HEK293T (cell line): ENCODE measurements at regions not wholly inside any gene's neighbourhood (a gene's known extent, or its start where the extent isn't known, plus 50 kb on each side); places are given as distances from the start of the nearest gene placed in this dataset.

Experiments
- CTCF ChIA-PET: fragments of 350-600 bp; formaldehyde crosslinking; extraction: SDS; loops from one replicate; lab custom pipeline; 2021; ENCODE audit warnings: antibody characterized with exemption, inconsistent platforms; lab: Yijun Ruan, JAX
- POLR2A ChIA-PET: fragments of 350-600 bp; formaldehyde crosslinking; extraction: SDS; loops from one replicate; lab custom pipeline; 2020; ENCODE audit warnings: antibody characterized with exemption, inconsistent platforms; lab: Yijun Ruan, JAX
- DNase-seq: peaks from one replicate; pipeline ENCODE4 v3.0.0; 2012; ENCODE audit warnings: mixed read lengths; ENCODE audit errors: extremely low spot score
- ARNT ChIP-seq: fragments of 450-650 bp; IDR thresholded peaks from 2 replicates; pipeline ENCODE4 v1.6.1; 2017; ENCODE audit warnings: mild to moderate bottlenecking
- BHLHE40 ChIP-seq: fragments of 450-650 bp; IDR thresholded peaks from 2 replicates; pipeline ENCODE4 v1.6.1; 2016; ENCODE audit warnings: mild to moderate bottlenecking, moderate library complexity, borderline replicate concordance
- CTBP1 ChIP-seq: fragments of 450-650 bp; IDR thresholded peaks from 2 replicates; pipeline ENCODE4 v1.6.1; 2016; ENCODE audit warnings: borderline replicate concordance
- ELF4 ChIP-seq: fragments of 450-650 bp; IDR thresholded peaks from 2 replicates; pipeline ENCODE4 v1.6.1; 2017; ENCODE audit warnings: antibody characterized with exemption
- FOXA1 ChIP-seq: fragments of 450-650 bp; IDR thresholded peaks from 2 replicates; pipeline ENCODE4 v1.6.1; 2016; ENCODE audit warnings: mild to moderate bottlenecking
- FOXK2 ChIP-seq: fragments of 450-650 bp; IDR thresholded peaks from 2 replicates; pipeline ENCODE4 v1.6.1; 2016; ENCODE audit warnings: mild to moderate bottlenecking
- FOXM1 ChIP-seq: fragments of 450-650 bp; IDR thresholded peaks from 2 replicates; pipeline ENCODE4 v1.6.1; 2017; ENCODE audit warnings: mild to moderate bottlenecking, borderline replicate concordance
- HDGF ChIP-seq: fragments of 450-650 bp; IDR thresholded peaks from 2 replicates; pipeline ENCODE4 v1.6.1; 2017; ENCODE audit warnings: antibody characterized with exemption, borderline replicate concordance
- L3MBTL2 ChIP-seq: fragments of 450-650 bp; conservative IDR thresholded peaks from 2 replicates; pipeline ENCODE4 v1.6.1; 2016; ENCODE audit warnings: mild to moderate bottlenecking
- LEF1 ChIP-seq: fragments of 450-650 bp; IDR thresholded peaks from 2 replicates; pipeline ENCODE4 v1.6.1; 2017; ENCODE audit warnings: mild to moderate bottlenecking, borderline replicate concordance
- NFRKB ChIP-seq: fragments of 450-650 bp; IDR thresholded peaks from 2 replicates; pipeline ENCODE4 v1.6.1; 2016; ENCODE audit warnings: mild to moderate bottlenecking, moderate library complexity
- SP1 ChIP-seq: fragments of 450-650 bp; IDR thresholded peaks from 2 replicates; pipeline ENCODE4 v1.6.1; 2017
- SUZ12 ChIP-seq: fragments of 450-650 bp; IDR thresholded peaks from 2 replicates; pipeline ENCODE4 v1.6.1; 2016; ENCODE audit warnings: mild to moderate bottlenecking
- TARDBP ChIP-seq: fragments of 450-650 bp; IDR thresholded peaks from 2 replicates; pipeline ENCODE4 v1.6.1; 2016
- ZNF384 ChIP-seq: fragments of 450-650 bp; IDR thresholded peaks from 2 replicates; pipeline ENCODE4 v1.6.1; 2016
- TF ChIP-seq, protein P1 (sequence below): fragments of 450-650 bp; IDR thresholded peaks from 2 replicates; pipeline ENCODE4 v1.6.1; 2016

DNA sequence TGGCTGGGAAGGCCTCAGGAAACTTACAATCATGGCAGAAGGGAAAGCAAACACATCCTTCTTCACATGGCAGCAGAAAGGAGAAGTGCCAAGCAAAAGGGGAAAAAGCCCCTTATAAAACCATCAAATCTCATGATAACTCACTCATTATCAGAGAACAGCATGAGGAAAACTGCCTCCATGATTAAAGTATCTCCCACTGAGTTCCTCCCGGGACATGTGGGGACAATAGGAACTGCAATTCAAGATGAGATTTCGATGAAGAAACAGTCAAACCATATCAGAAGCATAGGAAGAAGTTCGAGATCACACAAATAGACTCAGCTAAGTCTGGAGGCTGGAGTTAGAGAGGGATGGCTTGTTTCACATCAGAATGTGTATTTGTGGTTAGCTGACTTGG is 869.4 kb upstream of the PHF14 start:
- POLR2A ChIA-PET: no interaction called here
- DNase-seq: no peak
- TF ChIP-seq, protein P1, sequence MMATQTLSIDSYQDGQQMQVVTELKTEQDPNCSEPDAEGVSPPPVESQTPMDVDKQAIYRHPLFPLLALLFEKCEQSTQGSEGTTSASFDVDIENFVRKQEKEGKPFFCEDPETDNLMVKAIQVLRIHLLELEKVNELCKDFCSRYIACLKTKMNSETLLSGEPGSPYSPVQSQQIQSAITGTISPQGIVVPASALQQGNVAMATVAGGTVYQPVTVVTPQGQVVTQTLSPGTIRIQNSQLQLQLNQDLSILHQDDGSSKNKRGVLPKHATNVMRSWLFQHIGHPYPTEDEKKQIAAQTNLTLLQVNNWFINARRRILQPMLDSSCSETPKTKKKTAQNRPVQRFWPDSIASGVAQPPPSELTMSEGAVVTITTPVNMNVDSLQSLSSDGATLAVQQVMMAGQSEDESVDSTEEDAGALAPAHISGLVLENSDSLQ: no peak
- no peak for TF ChIP-seq ELF4
- no peak for TF ChIP-seq FOXA1
- CTCF ChIA-PET: no interaction called here

DNA sequence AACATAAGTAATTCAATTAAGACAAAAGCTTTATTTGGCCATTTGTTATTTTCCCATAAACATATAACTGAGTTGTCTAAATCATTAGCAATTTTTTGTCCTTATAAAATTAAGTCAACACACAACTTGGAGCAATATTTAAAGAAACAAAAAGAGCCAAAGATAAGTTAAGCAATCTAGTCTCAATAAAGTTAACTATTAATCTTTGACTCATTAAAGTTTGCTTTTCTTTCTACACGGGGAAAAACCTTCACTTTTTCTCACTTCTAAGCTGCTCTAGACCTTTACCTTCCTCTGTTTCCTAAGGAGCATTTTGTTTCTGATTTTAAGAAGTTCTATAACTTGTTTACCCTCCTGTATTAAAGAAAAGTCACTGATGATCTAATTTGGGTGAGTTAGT is 867.1 kb upstream of the PHF14 start:
- TF ChIP-seq, protein P1: no peak
- TF ChIP-seq ZNF384 (no peak), ELF4 (no peak), TARDBP (no peak), LEF1 (no peak), FOXA1 (no peak), SP1 (no peak), ARNT (no peak), FOXK2 (no peak), BHLHE40 (no peak), SUZ12 (no peak), FOXM1 (no peak), L3MBTL2 (no peak), NFRKB (no peak), HDGF (no peak), CTBP1 (no peak)
- POLR2A ChIA-PET: no interaction called here
- DNase-seq: no peak
- CTCF ChIA-PET: no interaction called here

DNA sequence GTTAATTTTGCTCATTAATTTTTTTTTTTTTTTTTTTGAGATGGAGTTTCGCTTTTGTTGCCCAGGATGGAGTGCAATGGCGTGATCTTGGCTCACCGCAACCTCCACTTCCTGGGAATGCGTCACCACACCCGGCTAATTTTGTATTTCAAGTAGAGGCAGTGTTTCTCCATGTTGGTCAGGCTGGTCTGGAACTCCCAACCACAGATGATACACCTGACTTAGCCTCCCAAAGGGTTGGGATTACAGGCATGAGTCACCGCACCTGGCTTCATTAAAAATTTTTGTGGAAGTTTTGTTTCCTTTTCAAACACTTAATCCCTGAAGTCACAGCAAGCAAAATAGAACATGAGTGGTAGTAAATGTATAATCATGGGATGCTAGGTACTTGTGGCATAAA is 857.2 kb upstream of the PHF14 start:
- ChIA-PET POLR2A (no interaction called here), CTCF (no interaction called here)
- no peak for TF ChIP-seq BHLHE40
- no peak for TF ChIP-seq FOXM1
- TF ChIP-seq, protein P1: no peak
- no peak for TF ChIP-seq L3MBTL2
- DNase-seq: no peak

DNA sequence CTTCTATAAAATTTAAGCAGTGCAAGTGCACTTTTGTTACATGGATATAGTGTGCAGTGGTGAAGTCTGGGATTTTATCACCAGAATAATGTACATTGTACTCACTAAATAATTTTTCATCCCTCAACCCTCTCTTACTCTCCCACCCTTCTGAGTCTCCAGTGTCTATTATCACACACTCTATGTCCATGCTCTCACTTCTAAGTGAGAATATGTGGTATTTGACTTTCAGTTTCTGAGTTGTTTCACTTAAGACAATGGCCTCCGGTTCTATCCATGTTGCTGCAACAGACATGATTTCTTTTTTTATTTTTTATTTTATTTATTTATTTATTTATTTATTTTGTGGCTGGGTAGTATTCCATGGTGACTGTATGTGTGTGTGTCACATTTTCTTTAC is 855.9 kb upstream of the PHF14 start:
- DNase-seq: no peak
- TF ChIP-seq CTBP1 (no peak), ELF4 (no peak), L3MBTL2 (no peak)
- CTCF ChIA-PET: no interaction called here
- POLR2A ChIA-PET: no interaction called here

DNA sequence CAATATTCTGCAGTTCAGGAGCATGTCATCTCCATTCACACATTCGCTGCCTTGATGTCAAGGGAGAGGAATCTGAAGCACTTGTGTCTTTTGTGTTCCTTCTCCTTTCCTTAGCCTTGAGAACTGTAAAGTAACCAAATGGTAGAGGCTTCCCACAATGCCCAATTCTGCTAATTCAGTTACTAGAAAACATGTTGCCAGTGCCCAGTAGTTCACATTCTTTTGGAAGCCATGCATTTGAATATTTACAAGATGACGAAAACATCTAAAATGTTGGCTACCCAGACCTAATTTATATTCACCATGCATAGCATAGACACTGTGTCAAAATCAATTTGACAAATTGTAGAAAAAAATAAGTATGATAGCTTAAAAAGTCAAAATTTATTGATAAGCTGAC is 852.7 kb upstream of the PHF14 start:
- DNase-seq: no peak
- TF ChIP-seq ELF4 (no peak), HDGF (no peak), FOXM1 (no peak), NFRKB (no peak)
- POLR2A ChIA-PET: no interaction called here
- CTCF ChIA-PET: no interaction called here

DNA sequence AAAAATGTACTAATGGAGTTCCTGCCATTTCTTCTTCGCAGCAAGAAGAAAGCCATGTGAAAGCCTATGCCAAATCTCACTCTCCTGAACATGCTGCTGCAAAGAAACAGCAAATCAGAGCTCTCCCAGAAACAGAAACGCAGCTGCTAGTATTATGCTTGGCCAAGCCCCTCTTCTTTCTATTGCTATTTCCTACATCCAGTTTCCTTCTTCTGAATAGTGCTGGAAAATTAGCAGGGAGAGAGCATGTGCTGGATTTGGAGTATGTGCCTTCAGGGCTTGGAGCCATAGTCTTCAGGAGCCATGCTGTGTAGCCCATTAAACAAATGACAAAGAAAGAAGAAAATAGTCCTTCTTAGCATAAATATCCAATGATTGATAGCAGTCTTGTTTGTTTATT is 852.0 kb upstream of the PHF14 start:
- ChIA-PET POLR2A (no interaction called here), CTCF (no interaction called here)
- TF ChIP-seq BHLHE40 (no peak), LEF1 (no peak), L3MBTL2 (no peak), FOXK2 (no peak), ARNT (no peak), SUZ12 (no peak), SP1 (no peak), CTBP1 (no peak), ELF4 (no peak), FOXM1 (no peak), HDGF (no peak), TARDBP (no peak), FOXA1 (no peak)
- TF ChIP-seq, protein P1: no peak; the same call in 1 of the 2 replicates
- DNase-seq: no peak

DNA sequence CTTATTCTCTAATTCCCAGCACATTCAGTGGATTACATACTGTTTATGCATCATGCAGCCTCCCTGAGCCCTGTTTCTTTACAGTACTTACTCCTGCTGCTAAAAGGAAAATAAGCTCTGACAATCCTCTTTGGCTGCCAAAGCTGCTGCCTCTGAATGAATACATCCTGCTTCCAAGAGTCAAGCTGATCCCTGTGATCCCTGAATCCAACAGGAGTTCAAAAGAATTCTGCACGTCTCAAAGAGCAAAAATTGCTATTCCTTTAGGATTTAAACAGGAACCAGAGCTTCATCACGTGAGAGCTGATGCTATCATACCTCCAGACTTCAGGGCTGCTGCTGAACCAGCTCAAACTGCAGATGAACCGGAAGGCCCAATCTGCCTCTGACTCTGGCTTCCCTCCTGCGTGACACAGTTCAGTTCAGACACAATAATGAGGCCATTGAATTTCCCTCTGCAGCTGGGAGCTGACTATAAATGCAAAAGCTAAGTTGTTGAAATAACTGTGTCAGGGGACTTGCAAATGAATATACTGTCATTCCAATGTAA is 851.0 kb upstream of the PHF14 start:
- no peak for DNase-seq
- POLR2A ChIA-PET: no interaction called here
- CTCF ChIA-PET: no interaction called here
- TF ChIP-seq ARNT (no peak), ZNF384 (no peak), HDGF (no peak), NFRKB (no peak), FOXA1 (no peak), TARDBP (no peak), SUZ12 (no peak), FOXK2 (no peak), LEF1 (no peak), SP1 (no peak), L3MBTL2 (no peak), ELF4 (no peak), BHLHE40 (no peak), CTBP1 (no peak), FOXM1 (no peak)
